K562 (cell line): ENCODE measurements at regions not wholly inside any gene's neighbourhood (a gene's known extent, or its start where the extent isn't known, plus 50 kb on each side); places are given as distances from the start of the nearest gene placed in this dataset.

Experiments
- ATAC-seq: fragments of 200-7000 bp; cut with Tn5 transposase; 3 replicates; pipeline ENCODE4 v1.9.1; 2020; ENCODE audit warnings: moderate library complexity
- BruUV-seq: library from RNA; stranded (reverse); fragments of 400-500 nt; replicated peaks from 2 replicates; lab custom pipeline; 2021; lab: Mats Ljungman, UMichigan
- CTCF ChIA-PET: fragments of 300-600 bp; formaldehyde crosslinking; extraction: SDS; loops from one replicate; lab custom pipeline; 2021; ENCODE audit warnings: low intra/inter-chr PET ratio; lab: Yijun Ruan, JAX
- POLR2A ChIA-PET: fragments of 300-600, 350-650 bp; sonication (Branson Sonifier 250); formaldehyde crosslinking; extraction: SDS; loops from one replicate; lab custom pipeline; 2021; ENCODE audit warnings: antibody characterized with exemption, inconsistent platforms; lab: Yijun Ruan, JAX
- DNase-seq, 4 experiments: peaks; one replicate each; pipeline versions ENCODE4 v3.0.0 to v3.0.0-alpha.2; 2011 to 2018; ENCODE audit warnings: low spot score in 3 of 4, mixed read lengths in 3 of 4; ENCODE audit errors: extremely low read depth in 1 of 4
- FAIRE-seq: peaks from 2 replicates; lab custom pipeline; 2011; peaks lifted over from hg19 to GRCh38; lab: Jason Lieb, UNC
- H2AFZ ChIP-seq: 2 replicates; pipeline ENCODE4 v1.6.0; 2011; ENCODE audit warnings: low read depth, low read length, control low read depth, inconsistent platforms
- H3K27ac ChIP-seq: fragments of 200-600 bp; 3 replicates; pipeline ENCODE4 v1.8.0; 2011; ENCODE audit warnings: low read depth, mild to moderate bottlenecking, control low read depth, inconsistent platforms, low read length, moderate library complexity, mixed read lengths; ENCODE audit errors: extremely low read depth
- H3K27me3 ChIP-seq, 2 experiments: fragments of 300-600 bp in 1 of 2; 2 replicates in 1 of 2; 3 replicates in 1 of 2; pipeline versions ENCODE4 v1.6.0 to v1.8.0; 2011; ENCODE audit warnings: inconsistent platforms in 2 of 2, low read length in 2 of 2, mild to moderate bottlenecking in 1 of 2, mixed read lengths in 1 of 2, moderate library complexity in 1 of 2; ENCODE audit not compliant: control insufficient read depth in 2 of 2, insufficient read depth in 2 of 2
- H3K36me3 ChIP-seq: fragments of 300-600 bp; 3 replicates; pipeline ENCODE4 v1.8.0; 2011; ENCODE audit warnings: mild to moderate bottlenecking, low read length, inconsistent platforms; ENCODE audit not compliant: control insufficient read depth, insufficient read depth
- H3K4me1 ChIP-seq, 2 experiments: fragments of 200-600 bp in 1 of 2; replicated peaks in 1 of 2; 2 replicates in 1 of 2; 3 replicates in 1 of 2; pipeline versions ENCODE4 v1.5.1 to v1.8.0; 2011; ENCODE audit warnings: inconsistent platforms in 2 of 2, low read length in 2 of 2, mild to moderate bottlenecking in 1 of 2, mixed read lengths in 1 of 2, moderate library complexity in 1 of 2; ENCODE audit not compliant: control insufficient read depth in 2 of 2, insufficient read depth in 2 of 2
- H3K4me2 ChIP-seq: 2 replicates; pipeline ENCODE4 v1.6.1; 2011; ENCODE audit warnings: low read length, control low read depth, inconsistent platforms, mixed read lengths; ENCODE audit not compliant: insufficient read depth
- H3K4me3 ChIP-seq: fragments of 200-600 bp; sonication (generic), shearing (Covaris generic); 2 replicates; pipeline ENCODE4 v1.5.1; 2016; ENCODE audit warnings: control low read depth, inconsistent platforms
- H3K79me2 ChIP-seq: fragments of 200-600 bp; 3 replicates; pipeline ENCODE4 v1.8.0; 2011; ENCODE audit warnings: low read length, inconsistent platforms; ENCODE audit not compliant: control insufficient read depth, insufficient read depth
- H3K9ac ChIP-seq, 2 experiments: 2 replicates each; pipeline versions ENCODE4 v1.6.0 to v1.6.1; 2011; ENCODE audit warnings: low read depth in 2 of 2, low read length in 2 of 2, control low read depth in 1 of 2, inconsistent platforms in 1 of 2, mild to moderate bottlenecking in 1 of 2, mixed read lengths in 1 of 2; ENCODE audit not compliant: insufficient read depth in 1 of 2
- H3K9me1 ChIP-seq: one replicate; pipeline ENCODE4 v1.6.0; 2011; ENCODE audit warnings: inconsistent platforms, mild to moderate bottlenecking, low read length, moderate library complexity; ENCODE audit not compliant: control insufficient read depth, insufficient read depth
- H3K9me3 ChIP-seq: replicated peaks from 2 replicates; pipeline ENCODE4 v1.5.1; 2011; ENCODE audit warnings: low read depth, low read length, inconsistent platforms; ENCODE audit not compliant: control insufficient read depth, insufficient read depth
- H4K20me1 ChIP-seq: replicated peaks from 2 replicates; pipeline ENCODE4 v1.6.1; 2011; ENCODE audit warnings: low read length, inconsistent platforms, mixed read lengths; ENCODE audit not compliant: control insufficient read depth, insufficient read depth
- BCOR ChIP-seq: fragments of 450-650 bp; IDR thresholded peaks from 2 replicates; pipeline ENCODE4 v1.6.1; 2016
- FOS ChIP-seq: IDR thresholded peaks from 3 replicates; pipeline ENCODE4 v1.6.1; 2011; ENCODE audit not compliant: insufficient read length; ENCODE audit errors: extremely low read depth
- FUS ChIP-seq: fragments of 200-400 bp; formaldehyde crosslinking; optimal IDR thresholded peaks from 2 replicates; pipeline ENCODE3; 2017; ENCODE audit warnings: low read depth, low read length
- GMEB1 ChIP-seq: fragments of 250-450 bp; sonication (Bioruptor Pico); IDR thresholded peaks from 2 replicates; pipeline ENCODE4 v1.4.0; 2020; ENCODE audit warnings: mild to moderate bottlenecking
- HEY1 ChIP-seq: fragments of 250-450 bp; sonication (Bioruptor Pico); IDR thresholded peaks from 2 replicates; pipeline ENCODE4 v1.5.0; 2020; ENCODE audit warnings: mild to moderate bottlenecking, moderate library complexity, borderline replicate concordance
- NFIX ChIP-seq: fragments of 250-450 bp; sonication (Bioruptor Pico); IDR thresholded peaks from 2 replicates; pipeline ENCODE4 v1.4.0; 2020; ENCODE audit warnings: low read depth, mild to moderate bottlenecking, moderate library complexity
- SLC30A9 ChIP-seq: fragments of 250-450 bp; sonication (Bioruptor Pico); IDR thresholded peaks from 2 replicates; pipeline ENCODE4 v1.8.0; 2022; ENCODE audit warnings: mild to moderate bottlenecking, moderate library complexity
- WGBS: fragments of 100-300 bp; shearing (Covaris generic); methylation state at CpG from one replicate; pipeline ENCODE4 v1.1.6; 2016; ENCODE audit warnings: low coverage, mixed read lengths; ENCODE audit not compliant: insufficient coverage; ENCODE audit errors: missing lambda C conversion rate; 5-methylcytosine and 5-hydroxymethylcytosine counted together
- in situ Hi-C: fragments of 300-500 bp; cut with MboI; formaldehyde crosslinking; loops from 4 replicates; pipeline ENCODE4 v1.15.0; 2018; ENCODE audit warnings: inconsistent platforms, mixed read lengths
- intact Hi-C: fragments of 100-400 bp; cut with micrococcal nuclease; formaldehyde crosslinking; loops from 2 replicates; pipeline ENCODE4 v1.14.2; 2022
- TF ChIP-seq, protein P1 (sequence below): IDR thresholded peaks from 3 replicates; pipeline ENCODE4 v1.6.1; 2011; ENCODE audit warnings: borderline replicate concordance, mild to moderate bottlenecking; ENCODE audit not compliant: insufficient read length, insufficient read depth
- TF ChIP-seq, protein P2 (sequence below): fragments of 250-450 bp; sonication (Bioruptor Pico); IDR thresholded peaks from 2 replicates; pipeline ENCODE4 v1.4.0; 2020; ENCODE audit warnings: borderline replicate concordance
- TF ChIP-seq, protein P3 (sequence below): sonication (generic); formaldehyde crosslinking; IDR thresholded peaks from 2 replicates; pipeline ENCODE4 v1.8.0; 2023; ENCODE audit warnings: mild to moderate bottlenecking, missing genetic modification reagents

DNA sequence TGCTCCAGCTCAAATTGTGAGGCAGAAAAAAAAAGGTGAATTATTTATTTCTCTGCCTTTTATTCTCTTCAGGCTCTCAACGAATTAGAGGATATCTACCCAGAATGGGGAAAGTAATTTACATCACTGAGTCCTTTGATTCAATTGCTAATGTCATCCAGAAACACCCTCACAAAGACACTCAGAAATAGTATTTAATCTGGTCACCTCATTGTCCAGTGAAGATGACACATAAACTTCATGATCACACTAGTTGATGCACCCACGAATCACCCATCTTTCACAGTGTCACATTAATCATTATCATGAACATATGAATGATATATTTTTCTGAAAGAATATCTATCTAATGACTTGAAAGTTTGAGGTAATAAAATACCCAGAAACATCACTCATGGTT is 868.5 kb downstream of the BRINP3 start:
- no TSS peak for BruUV-seq
- Histone ChIP-seq H3K9ac (no peak overlapping the region), H3K4me1 (no peaks in the 10 kb centered on the region), H3K36me3 (no peaks in the 10 kb centered on the region), H2AFZ (no peak overlapping the region), H3K4me3 (no peak overlapping the region), H3K4me2 (no peak overlapping the region), H3K27ac (no peak overlapping the region), H3K9me1 (no peaks in the 10 kb centered on the region), H3K9me3 (0 out of 2 replicates have a peak, but pooled peaks cover 3% of the 10 kb centered on the region), H4K20me1 (no peaks in the 10 kb centered on the region), H3K27me3 (no peaks in the 10 kb centered on the region), H3K79me2 (no peaks in the 10 kb centered on the region)
- ATAC-seq, result no peak
- 4% methylated on average over 2 of the region's 2 CpGs for WGBS
- ChIA-PET CTCF (no interaction called here), POLR2A (no interaction called here)
- TF ChIP-seq SLC30A9 (no peak), BCOR (no peak), FUS (no peak), NFIX (no peak), FOS (no peak), HEY1 (no peak), GMEB1 (CRISPR knock-in tag) (no peak)
- TF ChIP-seq, protein P1, sequence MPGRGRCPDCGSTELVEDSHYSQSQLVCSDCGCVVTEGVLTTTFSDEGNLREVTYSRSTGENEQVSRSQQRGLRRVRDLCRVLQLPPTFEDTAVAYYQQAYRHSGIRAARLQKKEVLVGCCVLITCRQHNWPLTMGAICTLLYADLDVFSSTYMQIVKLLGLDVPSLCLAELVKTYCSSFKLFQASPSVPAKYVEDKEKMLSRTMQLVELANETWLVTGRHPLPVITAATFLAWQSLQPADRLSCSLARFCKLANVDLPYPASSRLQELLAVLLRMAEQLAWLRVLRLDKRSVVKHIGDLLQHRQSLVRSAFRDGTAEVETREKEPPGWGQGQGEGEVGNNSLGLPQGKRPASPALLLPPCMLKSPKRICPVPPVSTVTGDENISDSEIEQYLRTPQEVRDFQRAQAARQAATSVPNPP, result no peak
- TF ChIP-seq, protein P2, sequence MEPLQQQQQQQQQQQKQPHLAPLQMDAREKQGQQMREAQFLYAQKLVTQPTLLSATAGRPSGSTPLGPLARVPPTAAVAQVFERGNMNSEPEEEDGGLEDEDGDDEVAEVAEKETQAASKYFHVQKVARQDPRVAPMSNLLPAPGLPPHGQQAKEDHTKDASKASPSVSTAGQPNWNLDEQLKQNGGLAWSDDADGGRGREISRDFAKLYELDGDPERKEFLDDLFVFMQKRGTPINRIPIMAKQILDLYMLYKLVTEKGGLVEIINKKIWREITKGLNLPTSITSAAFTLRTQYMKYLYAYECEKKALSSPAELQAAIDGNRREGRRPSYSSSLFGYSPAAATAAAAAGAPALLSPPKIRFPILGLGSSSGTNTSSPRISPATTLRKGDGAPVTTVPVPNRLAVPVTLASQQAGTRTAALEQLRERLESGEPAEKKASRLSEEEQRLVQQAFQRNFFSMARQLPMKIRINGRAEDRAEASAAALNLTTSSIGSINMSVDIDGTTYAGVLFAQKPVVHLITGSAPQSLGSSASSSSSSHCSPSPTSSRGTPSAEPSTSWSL (CRISPR knock-in tag), result no peak
- TF ChIP-seq, protein P3, sequence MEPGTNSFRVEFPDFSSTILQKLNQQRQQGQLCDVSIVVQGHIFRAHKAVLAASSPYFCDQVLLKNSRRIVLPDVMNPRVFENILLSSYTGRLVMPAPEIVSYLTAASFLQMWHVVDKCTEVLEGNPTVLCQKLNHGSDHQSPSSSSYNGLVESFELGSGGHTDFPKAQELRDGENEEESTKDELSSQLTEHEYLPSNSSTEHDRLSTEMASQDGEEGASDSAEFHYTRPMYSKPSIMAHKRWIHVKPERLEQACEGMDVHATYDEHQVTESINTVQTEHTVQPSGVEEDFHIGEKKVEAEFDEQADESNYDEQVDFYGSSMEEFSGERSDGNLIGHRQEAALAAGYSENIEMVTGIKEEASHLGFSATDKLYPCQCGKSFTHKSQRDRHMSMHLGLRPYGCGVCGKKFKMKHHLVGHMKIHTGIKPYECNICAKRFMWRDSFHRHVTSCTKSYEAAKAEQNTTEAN (CRISPR knock-in tag), result no peak
- DNase-seq, result no peak
- no peak for FAIRE-seq
- intact Hi-C loops (no loop called here), in situ Hi-C loops (no loop called here)
